Upper lobe of left lung (tissue), 6 donors: ENCODE measurements at regions not wholly inside any gene's neighbourhood (a gene's known extent, or its start where the extent isn't known, plus 50 kb on each side); places are given as distances from the start of the nearest gene placed in this dataset.

Experiments
- ATAC-seq, 2 donors: fragments of 200-7000 bp; cut with Tn5 transposase; one replicate each; pipeline ENCODE4 v1.9.1; 2022; ENCODE audit warnings: mild to moderate bottlenecking in 2 of 2, moderate library complexity in 2 of 2; ENCODE audit not compliant: low FRiP score in 2 of 2
- DNase-seq, 2 donors: peaks; one replicate each; pipeline ENCODE4 v3.0.0-alpha.2; 2019 to 2020
- H3K27ac ChIP-seq, 4 donors: fragments of 200-600 bp; sonication (generic); one replicate each; pipeline ENCODE4 v1.5.1; 2016 to 2019
- H3K27me3 ChIP-seq, 4 donors: fragments of 200-600 bp; sonication (generic); one replicate each; pipeline ENCODE4 v1.5.1; 2017 to 2019
- H3K36me3 ChIP-seq, 4 donors: fragments of 200-600 bp; sonication (generic); one replicate each; pipeline ENCODE4 v1.5.1; 2016 to 2019
- H3K4me1 ChIP-seq, 4 donors: fragments of 200-600 bp; sonication (generic); one replicate each; pipeline ENCODE4 v1.5.1; 2018 to 2019
- H3K4me3 ChIP-seq, 4 donors: fragments of 200-600 bp; sonication (generic); one replicate each; pipeline ENCODE4 v1.5.1; 2017 to 2019; ENCODE audit warnings: mild to moderate bottlenecking in 2 of 4, moderate library complexity in 1 of 4
- H3K9me3 ChIP-seq, 4 donors: fragments of 200-600 bp; sonication (generic); one replicate each; pipeline ENCODE4 v1.5.1; 2018 to 2019
- EP300 ChIP-seq, 4 donors: sonication (generic); formaldehyde crosslinking; IDR thresholded peaks; one replicate each; pipeline ENCODE4 v1.5.1; 2017; ENCODE audit warnings: antibody characterized with exemption in 4 of 4, control low read depth in 2 of 4
- POLR2A ChIP-seq, 4 donors: fragments of 450-650 bp; IDR thresholded peaks; one replicate each; pipeline ENCODE4 v1.5.1; 2016 to 2017; ENCODE audit warnings: antibody characterized with exemption in 4 of 4, mild to moderate bottlenecking in 2 of 4
- POLR2AphosphoS5 ChIP-seq, 2 donors: sonication (generic); formaldehyde crosslinking; IDR thresholded peaks; one replicate each; pipeline ENCODE4 v1.5.1; 2017; ENCODE audit warnings: antibody characterized with exemption in 2 of 2
- WGBS, 2 donors: methylation state at CpG; one replicate each; pipeline ENCODE4 v1.1.5; 2017 to 2018; 5-methylcytosine and 5-hydroxymethylcytosine counted together
- TF ChIP-seq, protein P1 (sequence below), 6 experiments: fragments of 450-650 bp in 4 of 6; fragments of 200-600 bp in 2 of 6; sonication (generic) in 2 of 6; IDR thresholded peaks; one replicate each; pipeline ENCODE4 v1.5.1; 2016 to 2019; ENCODE audit warnings: antibody characterized with exemption in 6 of 6
- donor health status: DM: no; HTN: no; CAD: no; lungs with moderate emphysema.
- donor health status: DM: no; HTN: yes; CAD: no; lungs with severe emphysema.

GRCh38 chr9:25876248-25876647 is 198.0 kb upstream of the TUSC1 start:
- Histone ChIP-seq H3K4me3 (no peak overlapping the region), H3K4me1 (no peaks in the 10 kb centered on the region), H3K27ac (no peak overlapping the region), H3K9me3 (no peaks in the 10 kb centered on the region), H3K27me3 (no peaks in the 10 kb centered on the region), H3K36me3 (no peaks in the 10 kb centered on the region)
- TF ChIP-seq, protein P1, sequence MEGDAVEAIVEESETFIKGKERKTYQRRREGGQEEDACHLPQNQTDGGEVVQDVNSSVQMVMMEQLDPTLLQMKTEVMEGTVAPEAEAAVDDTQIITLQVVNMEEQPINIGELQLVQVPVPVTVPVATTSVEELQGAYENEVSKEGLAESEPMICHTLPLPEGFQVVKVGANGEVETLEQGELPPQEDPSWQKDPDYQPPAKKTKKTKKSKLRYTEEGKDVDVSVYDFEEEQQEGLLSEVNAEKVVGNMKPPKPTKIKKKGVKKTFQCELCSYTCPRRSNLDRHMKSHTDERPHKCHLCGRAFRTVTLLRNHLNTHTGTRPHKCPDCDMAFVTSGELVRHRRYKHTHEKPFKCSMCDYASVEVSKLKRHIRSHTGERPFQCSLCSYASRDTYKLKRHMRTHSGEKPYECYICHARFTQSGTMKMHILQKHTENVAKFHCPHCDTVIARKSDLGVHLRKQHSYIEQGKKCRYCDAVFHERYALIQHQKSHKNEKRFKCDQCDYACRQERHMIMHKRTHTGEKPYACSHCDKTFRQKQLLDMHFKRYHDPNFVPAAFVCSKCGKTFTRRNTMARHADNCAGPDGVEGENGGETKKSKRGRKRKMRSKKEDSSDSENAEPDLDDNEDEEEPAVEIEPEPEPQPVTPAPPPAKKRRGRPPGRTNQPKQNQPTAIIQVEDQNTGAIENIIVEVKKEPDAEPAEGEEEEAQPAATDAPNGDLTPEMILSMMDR (IDR thresholded peaks at IDR 0.05): no peak
- TF ChIP-seq POLR2AphosphoS5 (IDR thresholded peaks at IDR 0.05) (no peak), EP300 (IDR thresholded peaks at IDR 0.05) (no peak), POLR2A (IDR thresholded peaks at IDR 0.05) (no peak)
- ATAC-seq (no peak), DNase-seq (no peak)
- 84 to 91% methylated on average over 1 of the region's 1 CpG for WGBS, 2 donors

- no peaks in the 10 kb centered on the region for H3K4me1 ChIP-seq
Measured at GRCh38 chr9:25864509-25864908, 186.3 kb upstream of the TUSC1 start.

GRCh38 chr9:25861421-25861820 is 183.2 kb upstream of the TUSC1 start:
- H3K9me3 ChIP-seq: no peaks in the 10 kb centered on the region
- H3K27me3 ChIP-seq: no peaks in the 10 kb centered on the region
- ATAC-seq: no peak
- no peak overlapping the region for H3K27ac ChIP-seq
- no peak for DNase-seq
- TF ChIP-seq, protein P1 (IDR thresholded peaks at IDR 0.05): no peak
- no peak for TF ChIP-seq EP300 (IDR thresholded peaks at IDR 0.05)
- TF ChIP-seq POLR2A (IDR thresholded peaks at IDR 0.05): no peak
- TF ChIP-seq POLR2AphosphoS5 (IDR thresholded peaks at IDR 0.05): no peak
- 69 to 70% methylated on average over 2 of the region's 2 CpGs for WGBS, 2 donors
- no peaks in the 10 kb centered on the region for H3K36me3 ChIP-seq
- H3K4me1 ChIP-seq: no peaks in the 10 kb centered on the region
- no peak overlapping the region for H3K4me3 ChIP-seq

More at GRCh38 chr9:25864509-25864908, 186.3 kb upstream of the TUSC1 start:
- TF ChIP-seq POLR2A (IDR thresholded peaks at IDR 0.05) (no peak), EP300 (IDR thresholded peaks at IDR 0.05) (no peak), POLR2AphosphoS5 (IDR thresholded peaks at IDR 0.05) (no peak)
- TF ChIP-seq, protein P1 (IDR thresholded peaks at IDR 0.05): no peak
- DNase-seq (no peak), ATAC-seq (no peak)
- WGBS, 2 donors: 54 to 71% methylated on average over 1 of the region's 1 CpG
- no peak overlapping the region for H3K27ac ChIP-seq
- H3K4me3 ChIP-seq: no peak overlapping the region
- H3K36me3 ChIP-seq: no peaks in the 10 kb centered on the region
- H3K27me3 ChIP-seq: no peaks in the 10 kb centered on the region
- no peaks in the 10 kb centered on the region for H3K9me3 ChIP-seq

- TF ChIP-seq POLR2AphosphoS5 (IDR thresholded peaks at IDR 0.05) (no peak), POLR2A (IDR thresholded peaks at IDR 0.05) (no peak), EP300 (IDR thresholded peaks at IDR 0.05) (no peak)
- TF ChIP-seq, protein P1 (IDR thresholded peaks at IDR 0.05): no peak
- WGBS, 2 donors: 33 to 36% methylated on average over 1 of the region's 1 CpG
- ATAC-seq (no peak), DNase-seq (no peak)
- no peaks in the 10 kb centered on the region for H3K9me3 ChIP-seq
- H3K4me1 ChIP-seq: no peaks in the 10 kb centered on the region
- no peak overlapping the region for H3K4me3 ChIP-seq
- no peaks in the 10 kb centered on the region for H3K36me3 ChIP-seq
- H3K27ac ChIP-seq: no peak overlapping the region
- H3K27me3 ChIP-seq: no peaks in the 10 kb centered on the region
Measured at GRCh38 chr9:25857147-25857546, 178.9 kb upstream of the TUSC1 start.

GRCh38 chr9:25850803-25851202 is 172.6 kb upstream of the TUSC1 start:
- DNase-seq (no peak), ATAC-seq (no peak)
- WGBS, 2 donors: 67 to 72% methylated on average over 2 of the region's 2 CpGs
- TF ChIP-seq, protein P1 (IDR thresholded peaks at IDR 0.05): no peak
- no peak for TF ChIP-seq EP300 (IDR thresholded peaks at IDR 0.05)
- no peak for TF ChIP-seq POLR2A (IDR thresholded peaks at IDR 0.05)
- no peak for TF ChIP-seq POLR2AphosphoS5 (IDR thresholded peaks at IDR 0.05)
- Histone ChIP-seq H3K27ac (no peak overlapping the region), H3K4me3 (no peak overlapping the region), H3K36me3 (no peaks in the 10 kb centered on the region), H3K27me3 (no peaks in the 10 kb centered on the region), H3K9me3 (peaks cover 0 to 9% (median 2%) of the 10 kb centered on the region in 4 donors), H3K4me1 (no peaks in the 10 kb centered on the region)
